Adrenal gland (tissue), 5 donors: ENCODE measurements at regions not wholly inside any gene's neighbourhood (a gene's known extent, or its start where the extent isn't known, plus 50 kb on each side); places are given as distances from the start of the nearest gene placed in this dataset.
"Not testable (repeated sequence)": the region's sequence is repeated elsewhere in the genome, so short reads cannot be mapped to it uniquely, and the experiment has no call there.

Experiments used
- POLR2A ChIP-seq, 2 donors: fragments of 450-650 bp; IDR thresholded peaks; one replicate each; pipeline ENCODE4 v1.6.1; 2017; ENCODE audit warnings: antibody characterized with exemption in 2 of 2, mild to moderate bottlenecking in 2 of 2, moderate library complexity in 1 of 2
- TF ChIP-seq, protein P1 (sequence below), 6 experiments: fragments of 450-650 bp in 4 of 6; fragments of 200-600 bp in 2 of 6; sonication (generic) in 1 of 6; IDR thresholded peaks; 1 replicate in 5 of 6; 2 replicates in 1 of 6; pipeline versions ENCODE4 v1.5.1 to v1.8.0; 2016 to 2021; ENCODE audit warnings: antibody characterized with exemption in 6 of 6, mild to moderate bottlenecking in 2 of 6, moderate library complexity in 1 of 6
- donor health status: DM: no; HTN: no; CAD: no.

- TF ChIP-seq, protein P1, sequence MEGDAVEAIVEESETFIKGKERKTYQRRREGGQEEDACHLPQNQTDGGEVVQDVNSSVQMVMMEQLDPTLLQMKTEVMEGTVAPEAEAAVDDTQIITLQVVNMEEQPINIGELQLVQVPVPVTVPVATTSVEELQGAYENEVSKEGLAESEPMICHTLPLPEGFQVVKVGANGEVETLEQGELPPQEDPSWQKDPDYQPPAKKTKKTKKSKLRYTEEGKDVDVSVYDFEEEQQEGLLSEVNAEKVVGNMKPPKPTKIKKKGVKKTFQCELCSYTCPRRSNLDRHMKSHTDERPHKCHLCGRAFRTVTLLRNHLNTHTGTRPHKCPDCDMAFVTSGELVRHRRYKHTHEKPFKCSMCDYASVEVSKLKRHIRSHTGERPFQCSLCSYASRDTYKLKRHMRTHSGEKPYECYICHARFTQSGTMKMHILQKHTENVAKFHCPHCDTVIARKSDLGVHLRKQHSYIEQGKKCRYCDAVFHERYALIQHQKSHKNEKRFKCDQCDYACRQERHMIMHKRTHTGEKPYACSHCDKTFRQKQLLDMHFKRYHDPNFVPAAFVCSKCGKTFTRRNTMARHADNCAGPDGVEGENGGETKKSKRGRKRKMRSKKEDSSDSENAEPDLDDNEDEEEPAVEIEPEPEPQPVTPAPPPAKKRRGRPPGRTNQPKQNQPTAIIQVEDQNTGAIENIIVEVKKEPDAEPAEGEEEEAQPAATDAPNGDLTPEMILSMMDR (IDR thresholded peaks at IDR 0.05), result not testable (repeated sequence)
- not testable (repeated sequence) for TF ChIP-seq POLR2A (IDR thresholded peaks at IDR 0.05)
Observed at GRCh38 chr21:9771466-9772347, 749.7 kb upstream of the TPTE start.
